Central memory CD4-positive, alpha-beta T cell (primary cell): ENCODE measurements at regions not wholly inside any gene's neighbourhood (a gene's known extent, or its start where the extent isn't known, plus 50 kb on each side); places are given as distances from the start of the nearest gene placed in this dataset.

Source experiments
- DNase-seq: peaks from one replicate; pipeline ENCODE4 v3.0.0; 2022

- DNase-seq: no peak
These were observed 105.6 kb downstream of the BTBD3 start for GRCh38 chr20:12023194-12023795.

- DNase-seq: no peak
These were observed 111.1 kb downstream of the BTBD3 start for GRCh38 chr20:12028771-12029170.

GRCh38 chr20:12030470-12030869 is 112.8 kb downstream of the BTBD3 start:
- DNase-seq: no peak

- no peak for DNase-seq
These were observed 118.4 kb downstream of the BTBD3 start for GRCh38 chr20:12036142-12036541.

- no peak for DNase-seq
These were observed 119.8 kb downstream of the BTBD3 start for GRCh38 chr20:12037521-12037920.

- no peak for DNase-seq
These were observed 122.6 kb downstream of the BTBD3 start for GRCh38 chr20:12040261-12040660.

- no peak for DNase-seq
These were observed 127.3 kb downstream of the BTBD3 start for GRCh38 chr20:12044969-12045368.

GRCh38 chr20:12047838-12048432 is 130.2 kb downstream of the BTBD3 start:
- no peak for DNase-seq

- no peak for DNase-seq
These were observed 131.4 kb downstream of the BTBD3 start for GRCh38 chr20:12049125-12049524.

GRCh38 chr20:12051206-12052163 is 133.8 kb downstream of the BTBD3 start:
- no peak for DNase-seq

GRCh38 chr20:12053353-12053752 is 135.7 kb downstream of the BTBD3 start:
- no peak for DNase-seq

- DNase-seq: no peak
These were observed 136.9 kb downstream of the BTBD3 start for GRCh38 chr20:12054556-12054955.

GRCh38 chr20:12055161-12055560 is 137.5 kb downstream of the BTBD3 start:
- DNase-seq: no peak

GRCh38 chr20:12056839-12057238 is 139.1 kb downstream of the BTBD3 start:
- no peak for DNase-seq

- no peak for DNase-seq
These were observed 140.1 kb downstream of the BTBD3 start for GRCh38 chr20:12057778-12058177.

- no peak for DNase-seq
These were observed 140.5 kb downstream of the BTBD3 start for GRCh38 chr20:12058216-12058615.

GRCh38 chr20:12061466-12061865 is 143.8 kb downstream of the BTBD3 start:
- DNase-seq: no peak

- no peak for DNase-seq
These were observed 145.5 kb downstream of the BTBD3 start for GRCh38 chr20:12063106-12063684.

- DNase-seq: no peak
These were observed 146.8 kb downstream of the BTBD3 start for GRCh38 chr20:12064540-12064939.

GRCh38 chr20:12067686-12068085 is 150.0 kb downstream of the BTBD3 start:
- DNase-seq: no peak

GRCh38 chr20:12068121-12068520 is 150.4 kb downstream of the BTBD3 start:
- no peak for DNase-seq

GRCh38 chr20:12069181-12069580 is 151.5 kb downstream of the BTBD3 start:
- DNase-seq: no peak

GRCh38 chr20:12072221-12072953 is 154.7 kb downstream of the BTBD3 start:
- DNase-seq: no peak
